ENCODE measurements at regions not wholly inside any gene's neighbourhood (a gene's known extent, or its start where the extent isn't known, plus 50 kb on each side); places are given as distances from the start of the nearest gene placed in this dataset.

GRCh38 chr6:92763680-92764079 is 655.7 kb downstream of the EPHA7 start:
- no peak for TF ChIP-seq POLR2A (IDR thresholded peaks at IDR 0.05; ENCODE audit: low read depth, low read length)
- no peak for TF ChIP-seq POLR2AphosphoS5 (IDR thresholded peaks at IDR 0.05; ENCODE audit: low read depth, low read length)
- no peak for TF ChIP-seq TAF1 (IDR thresholded peaks at IDR 0.05; ENCODE audit: borderline replicate concordance, low read depth, low read length)
